ENCODE measurements at regions not wholly inside any gene's neighbourhood (a gene's known extent, or its start where the extent isn't known, plus 50 kb on each side); places are given as distances from the start of the nearest gene placed in this dataset.
A peak's percentile ranks its signal among the peaks of the same experiment; 100 is the strongest.

- DNase-seq = no peak
Measured at GRCh38 chr21:17978895-17979294, 159.7 kb upstream of the C21orf91 start.

DNA sequence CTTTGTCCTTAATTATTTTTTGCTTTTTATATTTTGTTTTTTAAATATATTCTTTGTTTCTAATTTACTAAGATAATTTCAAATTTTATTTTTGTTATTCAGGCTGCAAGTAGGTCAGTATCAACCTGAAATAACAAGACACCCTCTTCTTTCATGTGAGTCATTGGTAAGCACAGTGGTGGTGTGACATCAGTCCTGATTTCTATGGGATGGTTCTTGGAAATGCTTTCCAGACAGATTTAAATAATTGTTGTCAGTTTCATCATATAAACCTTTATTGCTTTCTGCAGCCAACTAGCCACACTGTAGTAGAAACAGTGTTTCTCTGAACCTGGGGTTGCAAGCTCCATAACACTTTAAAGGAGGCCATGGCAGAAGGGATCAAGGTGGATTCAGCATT lies 157.5 kb upstream of the C21orf91 start:
- no peak for DNase-seq

GRCh38 chr21:17976139-17976538 lies 157.0 kb upstream of the C21orf91 start:
- DNase-seq = no peak

DNA sequence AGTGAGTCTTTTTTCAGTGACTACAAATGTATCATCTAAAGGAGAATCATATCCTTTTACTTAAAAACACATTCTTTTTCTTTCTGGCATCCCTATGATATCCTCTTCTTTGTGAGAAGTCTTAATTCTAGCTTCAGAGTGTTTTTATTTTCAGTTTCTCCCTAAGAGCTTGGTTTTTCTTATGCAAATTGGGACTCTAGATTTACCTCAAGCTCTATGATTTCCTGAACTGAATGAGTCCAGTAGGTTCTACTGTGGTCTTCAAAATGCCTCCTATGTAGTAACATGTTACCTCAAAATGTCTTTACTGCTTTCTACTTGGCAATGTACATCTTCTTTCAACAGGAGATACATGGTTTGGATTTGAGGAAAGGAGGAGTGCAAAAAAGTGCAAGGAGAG lies 148.2 kb upstream of the C21orf91 start:
- no peak for DNase-seq

DNA sequence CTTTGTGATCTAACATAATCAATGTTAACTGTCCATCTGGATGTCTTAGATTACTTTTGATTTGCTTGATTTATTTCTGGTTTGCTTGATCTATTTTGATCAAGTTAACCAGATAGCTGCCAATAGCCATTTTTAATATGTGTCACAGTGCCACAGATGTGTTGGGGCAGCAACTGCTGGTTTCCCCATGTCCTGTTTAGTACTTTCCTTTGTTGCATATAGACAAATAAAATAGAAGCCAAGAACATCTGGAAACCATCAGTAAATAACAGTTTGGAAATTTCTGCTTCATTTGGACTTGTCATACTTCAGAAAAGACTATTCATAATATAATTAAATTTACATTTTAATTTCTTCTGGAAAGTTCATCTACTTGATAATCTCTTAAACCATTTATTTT lies 145.6 kb upstream of the C21orf91 start:
- no peak for DNase-seq

DNA sequence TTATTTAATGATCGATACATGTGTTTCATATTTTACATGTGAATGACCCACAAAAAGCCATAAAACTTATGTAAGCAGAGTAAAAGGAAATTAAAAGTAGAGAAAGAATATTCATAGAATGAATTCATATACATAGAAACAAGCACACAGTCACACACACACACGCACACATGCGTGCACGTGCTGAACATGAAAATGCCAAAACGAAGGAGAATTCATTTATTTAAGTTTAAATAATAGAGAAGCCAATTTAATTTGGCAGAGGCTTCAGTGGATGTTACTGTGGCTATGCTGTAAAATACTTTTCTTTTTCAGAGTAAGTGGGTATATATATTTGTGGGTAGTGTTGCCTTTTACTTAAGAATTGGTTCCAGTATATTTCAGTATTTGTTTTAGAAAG lies 145.0 kb upstream of the C21orf91 start:
- DNase-seq = no peak

- no peak for DNase-seq
Measured at GRCh38 chr21:17950591-17950990, 131.4 kb upstream of the C21orf91 start.

GRCh38 chr21:17949421-17949820 lies 130.3 kb upstream of the C21orf91 start:
- DNase-seq = no peak

DNA sequence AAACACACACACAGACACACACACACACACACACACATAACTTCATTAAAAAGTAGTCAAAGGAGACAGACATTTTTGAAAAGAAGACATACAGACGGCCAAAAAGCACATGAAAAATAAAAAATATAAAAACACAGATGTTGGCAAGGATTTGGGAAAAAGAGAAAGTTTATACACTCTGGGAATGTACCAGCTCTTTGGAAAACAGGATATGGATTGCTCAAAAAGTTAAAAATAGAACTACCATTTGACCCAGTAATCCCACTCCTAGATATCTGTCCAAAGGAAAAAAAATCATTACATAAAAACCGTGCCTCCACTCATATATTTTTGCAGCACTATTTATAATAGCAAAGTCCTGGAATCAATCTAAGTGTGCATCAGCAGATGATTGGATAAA lies 128.4 kb upstream of the C21orf91 start:
- no peak for DNase-seq

GRCh38 chr21:17931080-17931479 lies 111.9 kb upstream of the C21orf91 start:
- no peak for DNase-seq

DNA sequence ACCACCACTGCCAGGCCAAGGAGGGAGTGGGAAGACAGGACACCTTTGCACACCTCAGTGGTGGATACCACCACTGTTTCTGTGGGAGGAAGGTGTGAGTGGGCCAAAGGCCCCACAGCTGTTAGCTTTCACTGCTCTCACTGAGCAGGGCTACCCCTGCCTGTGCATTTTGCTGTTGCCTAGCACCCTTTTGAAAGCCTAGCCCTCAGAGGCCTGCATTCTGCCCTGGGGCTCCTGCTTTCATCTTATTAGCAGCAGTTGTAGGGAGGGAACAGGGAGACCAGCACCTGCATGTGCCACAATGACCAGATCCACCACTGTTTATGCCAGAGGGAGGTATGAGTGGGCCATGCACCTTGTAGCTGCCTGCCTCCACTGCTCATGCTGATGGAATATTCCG lies 110.9 kb upstream of the C21orf91 start:
- no peak for DNase-seq

GRCh38 chr21:17929510-17929909 lies 110.4 kb upstream of the C21orf91 start:
- DNase-seq = peak; percentile 54

GRCh38 chr21:17925899-17926298 lies 106.7 kb upstream of the C21orf91 start:
- no peak for DNase-seq

DNA sequence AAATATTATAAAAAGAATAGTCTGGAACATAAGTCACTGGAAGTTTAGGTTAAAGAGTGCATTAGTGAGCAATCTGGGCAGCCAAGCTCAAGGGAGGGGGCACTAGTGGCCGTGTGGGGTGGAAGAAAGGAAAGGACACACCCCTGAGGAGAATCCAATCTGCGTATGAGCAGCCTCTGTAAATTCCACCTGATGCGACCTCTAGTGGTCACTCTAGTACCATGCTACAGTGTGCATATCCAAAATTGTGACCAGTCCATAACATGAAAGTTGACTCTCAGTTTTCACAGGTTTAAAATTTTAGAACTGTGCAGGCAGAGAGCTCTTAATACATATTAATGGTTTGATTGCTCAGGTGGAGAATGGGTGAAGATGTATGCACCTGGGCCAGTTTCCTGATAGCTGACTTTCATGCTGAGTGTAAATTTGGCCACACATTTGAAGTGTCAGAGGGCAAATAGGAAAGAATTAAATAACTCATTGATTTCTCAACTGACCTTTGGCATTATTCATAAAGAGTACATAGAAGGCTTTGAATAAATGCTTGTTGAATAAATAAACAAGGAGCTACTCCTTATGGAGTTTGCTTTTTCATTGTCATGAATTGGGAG lies 105.9 kb upstream of the C21orf91 start:
- DNase-seq = peak; percentile 59

- DNase-seq = no peak
Measured at GRCh38 chr21:17921579-17922530, 102.7 kb upstream of the C21orf91 start.

- DNase-seq = no peak
Measured at GRCh38 chr21:17915976-17916375, 96.8 kb upstream of the C21orf91 start.

DNA sequence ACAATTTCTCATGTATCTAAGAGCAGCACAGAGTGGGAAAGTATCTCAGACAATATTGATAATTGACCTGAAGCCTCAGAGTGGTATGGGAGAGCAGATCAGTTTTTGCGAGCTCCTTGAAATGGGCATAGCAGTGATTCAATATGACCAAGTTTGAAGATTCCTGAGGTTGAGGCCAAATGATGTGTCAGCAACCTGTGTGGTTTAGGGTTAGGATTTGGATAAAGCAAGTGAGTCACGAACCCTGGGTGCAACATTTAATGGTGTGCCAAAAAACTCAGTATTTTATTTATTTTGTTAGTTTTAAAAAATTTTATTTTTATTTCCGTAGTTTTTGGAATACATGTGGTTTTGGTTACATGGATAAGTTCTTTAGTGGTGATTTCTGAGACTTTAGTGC lies 92.5 kb upstream of the C21orf91 start:
- DNase-seq = no peak

GRCh38 chr21:17903929-17904639 lies 84.9 kb upstream of the C21orf91 start:
- no peak for DNase-seq

DNA sequence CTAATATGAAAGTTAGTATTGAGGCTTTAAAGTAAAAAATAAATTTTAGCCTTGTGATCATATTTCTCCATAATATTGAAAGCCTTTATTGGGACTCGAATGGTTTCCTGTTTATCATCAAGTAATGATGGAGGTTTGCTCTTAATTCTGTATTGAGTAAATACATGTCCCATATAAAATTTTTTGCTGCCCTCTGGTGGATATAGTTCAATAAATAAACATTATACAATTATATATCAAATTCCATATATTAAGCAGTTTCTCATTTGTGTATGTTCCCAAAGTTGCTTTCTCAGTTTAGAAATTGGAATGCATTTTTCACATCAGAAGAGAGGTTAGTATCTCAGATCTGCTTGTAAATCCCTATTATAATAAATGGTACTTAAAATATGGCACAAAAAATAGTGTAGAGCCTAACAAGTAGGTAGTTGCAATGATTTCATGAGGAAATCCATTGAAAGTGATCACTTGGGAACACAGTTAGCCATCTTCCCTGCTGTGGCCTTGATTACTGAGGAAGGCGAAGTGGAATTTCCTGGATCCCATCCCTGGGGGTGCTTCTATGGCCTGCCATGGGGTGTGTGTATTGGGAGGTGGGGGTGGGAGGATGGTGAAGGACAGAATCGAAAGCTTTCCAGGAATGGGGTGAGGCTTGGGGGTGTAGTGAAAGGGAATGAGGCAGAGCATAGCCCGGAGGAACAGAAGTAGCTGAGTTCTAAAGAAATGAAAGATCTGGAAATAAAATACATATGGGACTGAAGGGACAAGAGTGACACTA lies 84.1 kb upstream of the C21orf91 start:
- DNase-seq = no peak

GRCh38 chr21:17901458-17902079 lies 82.4 kb upstream of the C21orf91 start:
- no peak for DNase-seq

DNA sequence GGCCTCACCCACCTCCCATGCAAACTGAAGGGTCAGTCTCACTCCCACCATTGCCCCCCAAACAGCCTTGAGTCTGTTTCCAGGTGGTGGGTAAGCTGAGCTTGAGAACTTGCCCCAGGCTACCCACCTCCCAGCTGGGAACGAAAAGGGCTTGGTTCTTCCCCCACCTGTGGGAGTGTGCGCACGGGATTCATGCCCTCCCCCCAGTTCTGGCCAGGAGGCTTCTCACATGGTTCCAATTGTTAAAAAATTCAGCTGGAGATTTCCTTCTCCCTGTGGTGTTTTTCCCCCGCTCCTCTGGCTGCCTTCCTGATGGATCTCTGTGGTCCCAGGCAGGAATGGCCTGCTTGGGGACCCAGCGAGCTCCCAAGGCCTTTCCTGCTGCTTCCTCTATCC lies 81.8 kb upstream of the C21orf91 start:
- DNase-seq = no peak

DNA sequence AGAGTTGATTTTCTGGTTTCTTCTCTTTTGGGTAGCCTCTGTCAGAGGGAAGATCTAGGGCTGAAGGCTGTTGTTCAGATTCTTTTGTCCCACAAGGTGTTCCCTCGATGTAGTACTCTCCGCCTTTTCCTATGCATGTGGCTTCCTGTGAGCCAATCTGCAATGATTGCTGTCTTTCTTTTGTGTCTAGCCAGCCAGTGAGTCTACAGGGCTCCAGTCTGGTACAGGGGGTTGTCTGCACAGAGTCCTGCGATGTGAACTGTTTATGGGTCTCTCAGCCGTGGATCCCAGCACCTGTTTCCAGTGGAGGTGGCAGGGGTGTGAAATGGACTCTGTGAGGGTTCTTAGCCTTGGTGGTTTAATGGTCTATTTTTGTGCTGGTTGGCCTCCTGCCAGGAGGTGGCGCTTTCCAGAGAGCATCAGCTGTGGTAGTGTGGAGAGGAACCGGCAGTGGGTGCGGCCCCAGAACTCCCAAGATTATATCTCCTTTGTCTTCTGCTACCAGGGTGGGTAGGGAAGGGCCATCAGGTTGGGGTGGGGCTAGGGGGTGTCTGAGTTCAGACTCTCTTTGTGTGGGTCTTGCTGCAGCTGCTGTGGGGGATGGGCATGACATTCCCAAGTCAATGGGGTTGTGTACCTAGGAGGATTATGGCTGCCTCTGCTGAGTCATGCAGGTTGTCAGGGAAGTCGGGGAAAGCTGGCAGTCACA lies 81.3 kb upstream of the C21orf91 start:
- no peak for DNase-seq
